ENCODE measurements at regions not wholly inside any gene's neighbourhood (a gene's known extent, or its start where the extent isn't known, plus 50 kb on each side); places are given as distances from the start of the nearest gene placed in this dataset.
"Not testable (repeated sequence)": the region's sequence is repeated elsewhere in the genome, so short reads cannot be mapped to it uniquely, and the experiment has no call there.

DNA sequence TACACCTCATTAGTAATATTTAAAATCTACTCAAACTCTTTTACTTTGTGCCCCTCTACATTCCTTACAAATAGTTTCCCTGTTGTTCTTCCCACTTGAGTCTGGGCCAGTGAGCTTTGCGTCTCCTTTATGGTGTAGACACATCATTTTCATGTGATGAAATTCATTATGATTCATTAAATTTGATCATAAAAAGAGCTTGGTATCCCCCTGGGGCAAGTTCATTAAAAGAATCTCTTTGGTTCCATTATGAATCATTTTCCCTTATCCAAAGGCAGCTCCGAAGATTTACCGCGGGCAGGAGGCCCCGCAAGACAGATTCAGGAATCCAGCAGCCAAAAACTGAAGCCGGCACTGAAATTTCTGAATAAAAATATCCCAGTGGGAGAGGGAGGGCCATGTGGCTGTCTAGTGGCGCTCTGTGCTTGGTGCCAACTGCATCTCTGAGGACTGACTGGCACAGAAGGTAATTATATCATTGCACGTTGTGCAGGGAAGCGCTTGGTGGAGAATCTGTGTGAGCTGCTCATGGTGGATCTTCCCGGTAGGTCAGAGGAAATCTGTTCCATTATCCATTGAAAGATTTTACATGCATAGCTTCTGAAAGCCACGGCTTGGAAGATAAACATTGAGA lies 151.4 kb upstream of the PITRM1 start:
- TF ChIP-seq, protein P1, sequence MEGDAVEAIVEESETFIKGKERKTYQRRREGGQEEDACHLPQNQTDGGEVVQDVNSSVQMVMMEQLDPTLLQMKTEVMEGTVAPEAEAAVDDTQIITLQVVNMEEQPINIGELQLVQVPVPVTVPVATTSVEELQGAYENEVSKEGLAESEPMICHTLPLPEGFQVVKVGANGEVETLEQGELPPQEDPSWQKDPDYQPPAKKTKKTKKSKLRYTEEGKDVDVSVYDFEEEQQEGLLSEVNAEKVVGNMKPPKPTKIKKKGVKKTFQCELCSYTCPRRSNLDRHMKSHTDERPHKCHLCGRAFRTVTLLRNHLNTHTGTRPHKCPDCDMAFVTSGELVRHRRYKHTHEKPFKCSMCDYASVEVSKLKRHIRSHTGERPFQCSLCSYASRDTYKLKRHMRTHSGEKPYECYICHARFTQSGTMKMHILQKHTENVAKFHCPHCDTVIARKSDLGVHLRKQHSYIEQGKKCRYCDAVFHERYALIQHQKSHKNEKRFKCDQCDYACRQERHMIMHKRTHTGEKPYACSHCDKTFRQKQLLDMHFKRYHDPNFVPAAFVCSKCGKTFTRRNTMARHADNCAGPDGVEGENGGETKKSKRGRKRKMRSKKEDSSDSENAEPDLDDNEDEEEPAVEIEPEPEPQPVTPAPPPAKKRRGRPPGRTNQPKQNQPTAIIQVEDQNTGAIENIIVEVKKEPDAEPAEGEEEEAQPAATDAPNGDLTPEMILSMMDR (IDR thresholded peaks at IDR 0.05; ENCODE audit: low read depth, low read length) = no peak
- H3K4me3 ChIP-seq (ENCODE audit: low read depth, low read length) = no peak overlapping the region

DNA sequence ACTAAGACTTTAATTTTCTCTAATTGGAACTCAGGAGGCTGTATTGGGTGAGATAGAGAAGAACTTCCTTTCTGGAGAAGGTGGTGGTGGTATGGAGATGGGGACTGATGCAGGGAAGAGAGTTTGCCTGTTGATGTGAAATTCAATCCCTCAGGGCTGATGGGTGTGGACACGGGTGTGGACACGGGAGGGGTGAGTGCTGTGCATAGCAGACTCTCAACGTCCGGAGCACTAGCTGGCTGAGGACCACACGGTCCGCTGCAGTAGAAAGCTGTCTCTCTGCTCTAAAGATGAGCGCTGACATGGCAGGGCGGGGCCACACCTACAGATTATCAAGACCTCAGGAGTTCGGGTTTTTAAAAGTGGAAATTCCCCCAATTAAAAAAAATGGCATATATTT lies 148.5 kb upstream of the PITRM1 start:
- no peak overlapping the region for H3K4me3 ChIP-seq (ENCODE audit: low read depth, low read length)
- TF ChIP-seq, protein P1 (IDR thresholded peaks at IDR 0.05; ENCODE audit: low read depth, low read length) = no peak

DNA sequence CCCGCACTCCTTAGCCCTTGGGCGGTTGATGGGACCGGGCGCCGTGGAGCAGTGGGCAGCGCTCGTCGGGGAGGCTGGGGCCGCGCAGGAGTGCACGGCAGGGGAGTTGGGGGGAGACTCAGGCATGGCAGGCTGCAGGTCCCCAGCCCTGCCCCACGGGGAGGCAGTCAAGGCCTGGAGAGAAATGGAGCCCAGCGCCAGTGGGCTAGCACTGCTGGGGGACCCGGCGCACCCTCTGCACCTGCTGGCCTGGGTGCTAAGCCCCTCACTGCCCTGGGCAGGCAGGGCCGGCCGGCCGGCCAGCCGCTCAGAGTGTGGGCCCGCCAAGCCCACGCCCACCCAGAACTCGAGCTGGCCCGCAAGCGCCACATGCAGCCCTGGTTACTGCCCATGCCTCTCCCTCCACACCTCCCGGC lies 147.2 kb upstream of the PITRM1 start:
- no peak overlapping the region for H3K4me3 ChIP-seq (ENCODE audit: low read depth, low read length)
- TF ChIP-seq, protein P1 (IDR thresholded peaks at IDR 0.05; ENCODE audit: low read depth, low read length) = no peak

DNA sequence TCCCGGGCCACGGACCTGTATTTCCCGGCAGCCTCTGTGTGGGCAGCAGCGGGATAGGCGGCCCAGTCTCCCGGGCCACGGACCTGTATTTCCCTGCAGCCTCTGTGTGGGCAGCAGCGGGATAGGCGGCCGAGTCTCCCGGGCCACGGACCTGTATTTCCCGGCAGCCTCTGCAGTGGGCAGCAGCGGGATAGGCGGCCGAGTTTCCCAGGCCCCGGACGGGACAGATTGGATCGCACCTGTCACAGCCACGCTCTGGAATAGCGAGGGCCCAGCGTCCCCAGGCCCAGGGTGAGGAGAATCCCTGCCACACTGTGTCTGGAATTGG lies 145.9 kb upstream of the PITRM1 start:
- H3K4me3 ChIP-seq (ENCODE audit: low read depth, low read length) = not testable (repeated sequence)

DNA sequence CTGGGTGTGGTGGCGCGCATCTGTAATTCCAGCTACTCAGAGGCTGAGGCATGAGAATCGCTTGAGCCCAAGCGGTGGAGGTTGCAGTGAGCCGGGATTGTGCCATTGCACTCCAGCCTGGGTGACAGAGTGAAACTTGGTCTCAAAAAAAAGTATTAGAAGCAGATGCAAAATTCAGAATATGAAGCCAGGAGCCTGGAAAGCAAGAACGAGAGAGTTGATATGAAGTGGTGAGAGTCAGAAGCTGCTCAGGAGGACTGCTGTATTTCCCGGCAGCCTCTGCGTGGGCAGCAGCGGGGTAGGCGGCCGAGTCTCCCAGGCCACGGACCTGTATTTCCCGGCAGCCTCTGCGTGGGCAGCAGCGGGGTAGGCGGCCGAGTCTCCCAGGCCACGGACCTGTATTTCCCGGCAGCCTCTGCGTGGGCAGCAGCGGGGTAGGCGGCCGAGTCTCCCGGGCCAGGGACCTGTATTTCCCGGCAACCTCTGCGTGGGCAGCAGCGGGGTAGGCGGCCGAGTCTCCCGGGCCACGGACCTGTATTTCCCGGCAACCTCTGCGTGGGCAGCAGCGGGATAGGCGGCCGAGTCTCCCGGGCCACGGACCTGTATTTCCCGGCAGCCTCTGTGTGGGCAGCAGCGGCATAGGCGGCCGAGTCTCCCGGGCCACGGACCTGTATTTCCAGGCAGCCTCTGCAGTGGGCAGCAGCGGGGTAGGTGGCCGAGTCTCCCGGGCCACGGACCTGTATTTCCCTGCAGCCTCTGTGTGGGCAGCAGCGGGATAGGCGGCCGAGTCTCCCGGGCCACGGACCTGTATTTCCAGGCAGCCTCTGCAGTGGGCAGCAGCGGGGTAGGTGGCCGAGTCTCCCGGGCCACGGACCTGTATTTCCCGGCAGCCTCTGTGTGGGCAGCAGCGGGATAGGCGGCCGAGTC lies 145.2 kb upstream of the PITRM1 start:
- not testable (repeated sequence) for H3K4me3 ChIP-seq (ENCODE audit: low read depth, low read length)

DNA sequence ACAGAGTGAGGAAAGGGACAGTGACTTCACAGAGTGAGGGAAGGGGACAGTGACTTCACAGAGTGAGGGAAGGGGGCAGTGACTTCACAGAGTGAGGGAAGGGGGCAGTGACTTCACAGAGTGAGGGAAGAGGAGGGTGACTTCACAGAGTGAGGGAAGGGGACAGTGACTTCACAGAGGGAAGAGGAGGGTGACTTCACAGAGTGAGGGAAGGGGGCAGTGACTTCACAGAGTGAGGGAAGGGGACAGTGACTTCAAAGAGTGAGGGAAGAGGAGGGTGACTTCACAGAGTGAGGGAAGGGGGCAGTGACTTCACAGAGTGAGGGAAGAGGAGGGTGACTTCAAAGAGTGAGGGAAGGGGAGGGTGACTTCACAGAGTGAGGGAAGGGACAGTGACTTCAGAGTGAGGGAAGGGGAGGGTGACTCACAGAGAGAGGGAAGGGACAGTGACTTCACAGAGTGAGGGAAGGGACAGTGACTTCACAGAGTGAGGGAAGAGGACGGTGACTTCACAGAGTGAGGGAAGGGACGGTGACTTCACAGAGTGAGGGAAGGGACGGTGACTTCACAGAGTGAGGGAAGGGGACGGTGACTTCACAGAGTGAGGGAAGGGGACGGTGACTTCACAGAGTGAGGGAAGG lies 142.0 kb upstream of the PITRM1 start:
- not testable (repeated sequence) for H3K4me3 ChIP-seq (ENCODE audit: low read depth, low read length)

DNA sequence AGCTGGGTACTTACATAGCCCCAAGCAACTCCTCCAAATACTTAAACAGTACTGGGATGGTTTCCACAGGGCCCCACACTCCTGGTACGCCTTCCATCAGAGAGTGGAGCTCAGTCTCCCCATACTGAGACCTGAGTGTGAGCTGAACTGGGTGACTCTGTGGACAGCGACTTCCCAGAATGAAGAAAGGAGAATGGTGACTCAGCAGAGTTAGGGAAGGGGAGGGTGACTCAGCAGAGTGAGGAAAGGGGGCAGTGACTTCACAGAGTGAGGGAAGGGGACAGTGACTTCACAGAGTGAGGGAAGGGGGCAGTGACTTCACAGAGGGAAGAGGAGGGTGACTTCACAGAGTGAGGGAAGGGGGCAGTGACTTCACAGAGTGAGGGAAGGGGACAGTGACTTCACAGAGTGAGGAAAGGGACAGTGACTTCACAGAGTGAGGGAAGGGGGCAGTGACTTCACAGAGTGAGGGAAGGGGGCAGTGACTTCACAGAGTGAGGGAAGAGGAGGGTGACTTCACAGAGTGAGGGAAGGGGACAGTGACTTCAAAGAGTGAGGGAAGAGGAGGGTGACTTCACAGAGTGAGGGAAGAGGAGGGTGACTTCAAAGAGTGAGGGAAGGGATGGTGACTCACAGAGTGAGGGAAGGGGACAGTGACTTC lies 141.3 kb upstream of the PITRM1 start:
- H3K4me3 ChIP-seq (ENCODE audit: low read depth, low read length) = not testable (repeated sequence)

DNA sequence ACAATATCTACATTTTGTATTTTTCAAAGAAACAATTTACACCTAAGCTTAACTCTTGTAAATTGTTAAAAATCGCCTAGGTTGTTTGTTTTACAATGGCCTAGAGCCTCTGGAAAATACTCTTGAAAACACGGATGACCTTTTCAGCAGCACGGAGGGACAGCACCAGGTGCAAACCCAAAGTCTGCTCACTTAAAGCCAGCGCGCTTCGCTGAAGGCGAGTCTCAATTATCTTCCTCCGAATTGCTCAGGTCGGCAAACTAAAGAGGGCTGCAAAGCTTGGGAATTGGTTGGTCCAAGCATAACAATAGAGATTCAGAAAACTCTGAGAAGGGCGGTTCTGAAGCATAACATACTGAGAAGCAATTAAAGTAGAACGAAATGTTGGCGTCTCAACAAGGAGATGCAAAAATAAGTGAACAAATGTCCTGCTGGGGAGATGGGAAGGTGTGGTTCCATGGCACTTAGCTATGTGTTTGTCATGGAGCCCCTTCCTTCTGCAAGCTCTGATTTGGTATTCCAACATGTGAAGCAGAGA lies 139.9 kb upstream of the PITRM1 start:
- no peak overlapping the region for H3K4me3 ChIP-seq (ENCODE audit: low read depth, low read length)
- TF ChIP-seq, protein P1 (IDR thresholded peaks at IDR 0.05; ENCODE audit: low read depth, low read length) = no peak

Measured in WI38 (cell line).